ENCODE measurements at regions not wholly inside any gene's neighbourhood (a gene's known extent, or its start where the extent isn't known, plus 50 kb on each side); places are given as distances from the start of the nearest gene placed in this dataset.
A peak's percentile ranks its signal among the peaks of the same experiment; 100 is the strongest.

DNA sequence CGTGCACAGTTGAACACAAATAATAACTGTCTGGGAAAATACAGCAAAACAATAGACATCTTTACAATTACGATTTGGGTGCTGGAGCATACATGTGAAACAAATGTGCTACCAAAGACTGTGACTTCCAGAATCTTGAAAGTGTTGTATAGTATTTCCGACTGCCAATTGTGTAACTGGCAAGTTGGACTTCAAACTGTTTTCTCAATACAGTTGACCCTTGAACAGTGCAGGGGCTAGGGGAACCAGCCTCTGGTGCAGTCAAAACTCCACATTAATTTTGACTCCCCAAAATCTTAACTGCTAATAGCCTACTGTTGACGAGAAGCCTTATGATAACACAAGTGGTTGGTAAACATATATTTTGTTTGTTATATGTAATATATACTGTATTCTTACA is 904.2 kb downstream of the EPHA3 start:
- no peak for DNase-seq (ENCODE audit: low read depth in 2 of 2)

DNA sequence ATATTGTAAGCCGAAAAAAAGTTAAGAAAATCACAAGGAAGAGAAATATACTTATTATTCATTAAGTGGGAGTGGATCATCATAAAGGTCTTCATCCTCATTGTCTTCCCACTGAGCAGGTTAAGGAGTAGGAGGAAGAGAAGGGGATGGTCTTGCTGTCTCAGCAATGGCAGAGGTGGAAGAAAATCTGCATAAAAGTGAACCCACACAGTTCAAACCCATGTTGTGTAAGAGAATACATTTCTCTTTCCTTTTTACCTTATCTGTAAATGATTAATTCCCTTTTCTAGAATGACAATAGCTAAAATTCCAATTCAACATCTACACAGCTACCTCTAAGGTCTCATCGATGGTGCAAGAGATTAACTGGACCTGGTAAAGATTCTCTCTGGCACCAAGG is 904.6 kb downstream of the EPHA3 start:
- no peak for DNase-seq (ENCODE audit: low read depth in 2 of 2)

DNA sequence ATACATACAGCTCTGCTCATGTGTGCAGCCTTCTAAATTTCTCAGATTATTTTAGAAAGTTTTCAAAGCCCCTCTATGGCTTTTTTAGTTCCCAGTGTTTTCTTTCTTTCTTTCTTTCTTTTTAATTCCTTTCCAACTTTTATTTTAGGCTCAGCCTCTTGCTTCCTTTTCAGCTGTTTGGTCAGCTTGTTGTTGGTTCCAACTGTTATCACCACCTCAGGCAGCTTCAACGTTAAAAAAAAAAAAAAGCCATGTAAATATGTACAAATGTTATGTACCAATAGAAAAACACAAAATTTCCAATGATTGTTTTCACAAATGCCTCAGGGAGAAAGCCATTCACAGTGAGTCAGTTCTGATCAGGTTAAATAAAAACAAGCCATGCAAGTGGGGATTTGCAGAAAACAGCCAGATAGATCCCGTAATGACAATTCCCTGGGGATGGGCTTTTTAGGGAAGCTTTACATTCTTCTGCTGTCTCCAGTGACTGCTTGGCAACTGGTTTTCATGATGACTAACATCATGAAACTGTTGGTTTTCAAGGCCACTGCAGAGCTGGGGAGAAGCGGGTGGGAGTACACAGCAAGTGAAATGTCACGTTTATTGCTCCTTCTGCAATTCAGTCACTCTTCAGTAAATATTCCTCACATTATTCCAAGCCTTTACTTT is 908.4 kb downstream of the EPHA3 start:
- peak; percentile 76 to 82 for DNase-seq (ENCODE audit: low read depth in 2 of 2)

DNA sequence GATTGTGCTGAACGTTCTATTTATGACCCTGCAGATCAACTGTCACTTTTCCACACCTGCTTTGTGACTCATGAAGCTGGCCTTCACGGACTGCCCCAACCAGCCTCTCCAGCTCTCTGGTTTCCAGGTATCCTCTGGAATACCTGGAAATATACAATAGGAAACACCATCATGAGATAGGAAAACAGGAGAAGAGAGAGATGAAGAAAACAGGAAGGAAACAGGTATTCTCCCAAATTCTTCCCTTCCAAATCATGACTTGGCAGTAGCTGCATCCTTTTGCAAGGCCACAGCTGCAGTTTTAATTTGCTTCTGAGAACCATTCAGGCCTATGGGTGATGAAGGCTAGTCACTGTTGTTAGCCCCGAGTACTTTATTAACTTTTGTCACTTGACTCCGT is 909.1 kb downstream of the EPHA3 start:
- no peak for DNase-seq (ENCODE audit: low read depth in 2 of 2)

DNA sequence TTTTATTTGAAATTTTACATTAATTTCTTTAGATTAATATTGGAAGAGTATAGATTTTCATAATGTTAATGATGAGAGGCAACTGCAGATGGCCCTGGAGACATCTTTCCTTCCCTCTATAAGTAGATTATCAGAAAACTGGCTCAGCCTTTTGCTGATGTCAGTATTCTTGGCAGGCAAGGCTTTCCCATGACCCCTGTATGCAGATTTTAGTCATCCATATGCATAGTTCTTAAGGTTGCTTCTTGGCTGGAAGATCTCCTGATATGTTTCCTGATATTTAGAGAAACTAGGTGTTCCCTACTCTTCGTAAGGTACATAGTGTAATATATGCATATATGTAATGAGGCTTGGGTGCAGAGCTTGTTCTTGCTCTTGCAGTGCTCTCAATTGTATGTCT is 911.4 kb downstream of the EPHA3 start:
- no peak for DNase-seq (ENCODE audit: low read depth in 2 of 2)

DNA sequence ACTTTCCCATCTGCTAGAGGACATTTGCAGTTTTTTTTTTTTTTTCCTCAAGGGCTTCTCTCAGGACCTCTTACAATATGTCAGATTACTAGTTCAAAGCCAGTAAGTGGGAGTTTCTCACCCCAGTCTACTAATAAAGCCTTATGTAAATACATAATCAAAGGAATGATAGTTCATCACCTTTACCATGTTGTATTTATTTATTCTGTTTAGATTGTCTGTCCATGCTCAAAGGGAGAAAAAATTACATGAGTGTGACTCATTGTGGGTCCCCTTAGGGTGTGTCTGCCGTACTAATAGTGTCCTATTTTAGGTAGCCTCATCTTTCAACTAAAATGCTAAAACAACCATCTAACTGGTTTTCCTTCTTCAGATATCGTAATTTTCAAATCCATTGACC is 917.6 kb downstream of the EPHA3 start:
- DNase-seq (ENCODE audit: low read depth in 2 of 2): no peak

DNA sequence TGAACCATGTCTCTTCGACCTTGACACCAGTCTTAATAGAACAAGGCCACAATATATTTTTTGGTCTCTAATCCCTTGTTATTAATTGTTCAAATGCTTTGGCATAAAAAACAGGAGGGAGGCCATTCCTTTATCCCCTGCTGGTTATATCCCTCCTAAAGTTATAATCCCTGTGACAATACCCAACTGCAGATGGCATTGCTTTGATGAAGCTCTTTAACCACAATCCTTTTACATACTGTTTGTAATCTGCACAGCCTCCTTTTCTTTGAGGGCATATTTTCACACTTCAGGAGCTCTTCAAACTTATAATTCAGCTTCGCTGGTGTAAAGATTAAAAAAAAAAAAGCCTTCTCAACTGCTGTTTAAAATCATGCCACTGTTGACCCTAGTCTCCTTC is 919.0 kb downstream of the EPHA3 start:
- DNase-seq (ENCODE audit: low read depth in 2 of 2): no peak

DNA sequence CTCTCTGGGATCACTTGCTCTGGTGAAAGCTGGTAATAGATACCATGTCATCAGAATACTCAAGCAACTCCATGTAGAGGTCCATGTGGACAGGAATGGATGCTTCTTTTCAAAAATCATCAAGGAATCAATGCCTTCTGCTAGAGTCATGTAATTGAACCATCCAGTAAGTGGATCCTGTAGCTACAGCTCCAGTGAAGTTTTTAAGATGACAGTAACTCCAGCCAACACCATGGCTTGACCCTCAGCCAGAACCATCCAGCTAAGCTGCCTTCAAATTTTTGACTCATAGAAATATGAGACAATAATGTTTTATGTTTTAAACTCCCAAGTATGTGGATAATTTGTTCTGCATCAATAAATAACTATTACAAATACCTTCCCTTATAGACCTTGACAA is 923.7 kb downstream of the EPHA3 start:
- no peak for DNase-seq (ENCODE audit: low read depth in 2 of 2)

DNA sequence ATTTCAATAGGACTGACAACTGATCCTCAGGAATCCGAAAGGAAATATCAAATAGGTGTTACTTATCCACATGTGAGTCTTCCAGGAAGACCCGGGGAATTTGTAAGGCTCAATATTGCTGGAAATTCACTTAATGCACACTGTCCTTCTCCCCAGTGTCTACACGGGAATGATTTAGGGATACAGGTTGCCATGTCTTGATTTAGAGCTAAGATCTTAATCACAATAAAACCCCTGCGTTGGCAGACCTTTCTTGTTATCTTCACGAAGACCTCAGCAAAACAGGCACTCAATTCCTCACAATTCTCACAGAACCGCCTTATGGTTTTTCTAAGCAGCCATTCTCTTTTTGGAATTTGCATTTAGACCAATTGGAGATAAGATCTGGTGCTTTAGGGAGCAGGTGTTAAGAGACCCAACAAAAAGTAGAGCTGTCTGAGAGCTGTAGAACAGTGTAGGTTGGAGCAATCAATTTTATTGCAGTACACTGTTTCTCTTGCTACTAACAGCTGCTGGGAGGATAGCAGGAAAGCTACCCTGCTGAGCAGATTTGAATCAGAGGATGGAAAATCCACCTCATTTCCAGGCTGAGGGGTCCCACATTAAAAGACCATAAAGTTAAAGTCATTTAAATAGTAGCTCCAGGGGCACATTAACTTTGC is 925.7 kb downstream of the EPHA3 start:
- DNase-seq (ENCODE audit: low read depth in 2 of 2): no peak

DNA sequence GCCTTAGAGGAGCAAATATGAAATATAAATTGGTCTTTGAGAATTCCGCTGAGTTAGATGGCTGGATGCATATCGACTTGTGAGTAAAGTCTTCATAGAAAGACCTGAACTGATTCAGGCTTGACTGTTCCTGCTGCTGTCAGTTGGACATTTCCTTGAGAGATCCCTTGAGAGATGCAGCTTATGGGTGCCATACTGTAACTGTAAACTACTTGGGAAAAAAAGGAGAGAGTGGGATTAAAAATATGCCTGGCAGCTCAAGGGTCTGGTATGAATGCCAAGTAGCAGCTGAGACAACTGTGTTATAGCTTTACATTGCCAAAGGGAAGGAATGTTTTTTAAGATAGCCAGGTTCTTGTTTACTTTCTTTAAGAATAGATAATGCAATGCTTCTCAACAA is 926.6 kb downstream of the EPHA3 start:
- DNase-seq (ENCODE audit: low read depth in 2 of 2): no peak

DNA sequence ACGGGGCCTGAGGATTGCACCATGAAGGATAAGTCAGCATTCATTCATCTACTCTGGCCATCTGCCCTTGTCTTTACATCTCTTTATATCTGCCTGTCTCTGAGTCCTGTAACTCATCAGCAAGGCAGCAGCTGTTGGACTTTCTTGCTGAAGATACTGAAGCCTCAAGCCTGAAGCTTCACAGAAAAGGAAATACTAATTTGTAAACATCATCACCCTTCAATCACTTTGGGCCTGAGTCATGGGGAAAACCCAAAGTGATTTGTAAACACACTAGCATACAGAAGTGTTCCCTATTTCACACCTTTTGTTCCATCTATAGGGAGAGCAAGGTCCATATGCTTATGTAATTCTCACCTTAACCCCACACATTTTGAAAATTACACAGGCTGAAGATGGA is 928.2 kb downstream of the EPHA3 start:
- no peak for DNase-seq (ENCODE audit: low read depth in 2 of 2)

DNA sequence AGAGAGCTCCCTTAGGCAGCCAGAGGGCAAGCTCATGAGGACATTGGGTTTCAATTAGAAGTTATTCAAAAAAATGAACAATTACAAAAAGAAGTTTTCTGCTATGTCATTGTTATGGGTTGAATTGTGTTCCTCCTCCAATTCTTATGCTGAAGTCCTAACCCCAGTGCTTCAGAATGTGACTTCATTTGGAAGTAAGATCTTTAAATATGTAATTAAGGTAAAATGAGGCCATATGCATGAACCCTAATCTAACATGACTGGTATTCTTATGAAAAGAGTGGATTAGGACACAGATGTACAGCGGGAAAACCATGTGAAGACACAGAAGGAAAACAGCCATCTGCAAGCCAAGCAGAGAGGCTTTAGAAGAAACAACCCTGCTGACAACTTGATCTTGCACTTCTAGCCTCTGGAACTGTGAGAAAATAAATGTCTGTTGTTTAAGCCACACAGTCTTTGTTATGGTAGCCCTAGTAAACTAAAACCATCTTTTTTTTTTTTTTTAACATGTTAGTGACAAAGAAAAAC is 929.6 kb downstream of the EPHA3 start:
- no peak for DNase-seq (ENCODE audit: low read depth in 2 of 2)

DNA sequence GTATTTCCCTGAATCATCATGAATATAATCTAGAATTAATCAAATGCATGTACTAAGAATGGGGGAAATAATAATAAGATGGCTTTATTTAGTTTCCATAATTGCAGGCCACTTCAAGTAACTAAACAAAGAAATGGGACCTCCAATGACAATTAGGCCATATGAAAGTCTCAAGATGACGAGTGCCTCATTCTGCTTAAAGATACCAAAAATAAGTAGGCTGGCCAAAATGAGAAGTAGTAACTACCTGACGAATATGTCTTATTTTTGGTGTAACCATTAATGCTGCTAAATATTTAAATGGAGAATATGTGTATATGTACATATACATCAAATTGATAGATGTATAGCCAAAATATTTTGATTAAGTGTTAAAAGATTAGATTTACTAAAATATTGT is 932.6 kb downstream of the EPHA3 start:
- DNase-seq (ENCODE audit: low read depth in 2 of 2): no peak

DNA sequence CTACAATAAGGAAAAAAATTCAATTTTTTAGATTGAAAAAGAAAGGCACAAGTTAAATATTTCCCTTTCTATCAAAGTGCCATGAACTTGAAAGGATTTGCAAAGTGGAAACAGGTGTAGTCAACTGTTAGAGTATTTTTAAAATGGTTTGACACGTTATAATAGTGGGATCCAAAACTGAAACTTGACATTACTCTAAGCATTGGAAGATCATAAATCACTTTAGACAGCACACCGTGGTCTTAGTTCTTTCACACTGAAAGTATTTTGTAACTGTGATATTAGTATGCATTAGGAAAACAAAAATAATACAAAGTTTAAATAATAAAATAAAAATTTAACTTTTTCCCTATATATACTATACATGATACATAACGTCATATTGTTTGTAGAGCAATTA is 933.1 kb downstream of the EPHA3 start:
- DNase-seq (ENCODE audit: low read depth in 2 of 2): no peak

DNA sequence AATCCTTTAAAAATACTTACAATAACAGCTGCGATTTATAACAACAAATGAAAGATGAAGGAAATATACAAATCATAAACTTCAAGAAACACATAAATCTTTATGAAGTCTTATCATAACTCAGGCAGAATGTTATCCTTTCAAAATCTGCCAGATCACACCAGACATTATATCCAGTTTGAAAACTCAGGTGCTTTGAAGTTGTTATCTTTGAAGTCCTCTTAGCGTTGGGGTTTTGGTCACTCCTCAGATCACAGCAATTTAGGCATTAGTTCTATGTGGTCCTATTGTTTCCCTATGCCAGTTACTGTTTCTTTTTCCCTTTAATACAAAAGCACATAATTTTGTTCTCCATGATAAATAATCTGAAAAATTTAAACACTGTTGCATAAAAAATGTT is 934.6 kb downstream of the EPHA3 start:
- no peak for DNase-seq (ENCODE audit: low read depth in 2 of 2)

DNA sequence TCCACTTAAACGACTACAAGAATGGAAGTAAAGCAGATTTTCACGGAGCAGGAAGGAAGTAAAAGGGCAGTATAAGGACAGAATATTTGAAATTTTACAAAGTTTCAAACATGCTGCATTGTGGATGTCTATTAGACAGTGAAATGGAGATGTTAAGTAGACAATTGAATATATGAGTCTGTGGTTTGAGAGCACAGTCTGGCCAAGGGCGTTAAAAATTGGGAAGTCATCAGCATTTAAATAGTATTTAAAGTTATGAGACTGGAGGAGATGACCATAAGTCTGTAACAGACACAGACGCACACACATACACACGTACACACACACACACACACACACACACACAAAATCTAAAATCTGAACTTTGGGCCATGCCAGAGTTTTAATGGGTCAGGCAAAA is 935.9 kb downstream of the EPHA3 start:
- DNase-seq (ENCODE audit: low read depth in 2 of 2): no peak

DNA sequence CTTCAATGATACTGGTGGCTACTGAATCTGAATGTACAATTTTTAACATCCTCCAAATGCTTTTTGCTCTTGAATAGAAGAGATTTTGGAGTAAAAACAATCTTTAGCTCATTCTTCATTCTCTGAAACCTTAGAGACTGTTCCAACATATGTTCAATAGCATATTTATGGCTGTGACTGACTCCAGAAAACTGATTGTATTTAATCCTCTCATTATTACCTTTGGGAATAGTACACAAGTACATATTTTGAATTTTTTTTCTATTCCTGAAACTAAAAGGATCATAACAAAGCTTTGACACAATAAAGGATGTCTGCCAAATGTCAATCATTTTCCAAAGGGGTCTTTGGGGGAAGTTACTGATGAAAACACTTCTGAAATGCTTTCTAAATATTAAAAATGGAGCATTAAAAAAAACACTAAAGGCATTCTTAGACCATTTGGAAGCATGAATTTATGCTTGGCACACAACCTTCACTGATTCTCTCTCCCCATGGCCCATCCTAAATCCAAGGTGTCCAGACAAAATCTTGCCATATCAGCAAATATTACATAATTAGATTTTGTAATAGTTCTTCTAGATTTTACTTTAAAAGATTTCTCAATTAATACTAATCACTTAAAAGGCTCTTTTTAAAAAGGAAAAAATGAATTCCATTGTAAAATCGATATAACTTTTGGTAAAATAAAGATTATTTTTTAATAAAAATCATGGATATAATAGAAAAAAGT is 936.8 kb downstream of the EPHA3 start:
- DNase-seq (ENCODE audit: low read depth in 2 of 2): no peak

DNA sequence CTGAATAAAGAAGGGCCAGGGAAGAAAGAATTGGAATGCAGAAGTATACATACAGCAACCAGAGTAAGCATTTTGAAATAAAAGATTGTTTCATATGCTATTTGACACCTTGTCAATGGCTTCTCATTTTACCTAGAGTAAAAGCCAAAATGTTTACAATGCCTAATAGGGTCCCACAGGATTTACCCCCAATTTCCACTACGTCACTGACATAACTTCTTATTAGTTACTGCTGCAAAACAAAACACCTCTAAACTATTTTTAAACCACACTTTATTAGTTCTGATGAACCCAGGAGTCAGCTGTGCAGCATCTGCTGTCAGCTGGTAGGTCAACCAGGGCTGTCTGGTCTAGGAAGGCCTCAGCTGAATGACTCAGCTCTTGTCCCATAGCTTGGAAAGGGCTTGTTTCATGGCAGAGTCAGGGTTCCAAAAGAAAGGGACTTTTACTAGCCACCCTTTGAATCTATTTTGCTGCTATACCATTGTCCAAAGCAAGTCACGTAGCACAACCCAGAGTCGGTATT is 945.1 kb downstream of the EPHA3 start:
- DNase-seq (ENCODE audit: low read depth in 2 of 2): no peak

DNA sequence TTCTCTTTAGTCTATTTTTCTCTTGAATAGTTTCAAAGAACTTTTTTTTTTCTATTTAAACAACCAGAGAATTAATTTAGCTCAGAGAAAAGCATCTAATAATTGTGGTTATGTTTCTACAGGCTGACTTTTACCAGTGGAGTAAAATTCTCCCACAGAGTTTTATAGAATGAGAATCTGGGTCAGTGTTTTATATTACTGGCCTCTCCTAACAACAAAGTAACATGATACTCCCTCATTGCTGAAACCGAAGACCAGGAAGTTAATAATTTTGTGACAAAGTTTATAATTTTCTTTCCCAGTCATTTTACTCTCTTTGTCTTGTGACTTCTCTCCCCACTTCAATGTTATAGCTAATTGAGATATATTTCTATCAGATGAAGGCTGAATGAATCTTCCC is 946.9 kb downstream of the EPHA3 start:
- DNase-seq (ENCODE audit: low read depth in 2 of 2): no peak

DNA sequence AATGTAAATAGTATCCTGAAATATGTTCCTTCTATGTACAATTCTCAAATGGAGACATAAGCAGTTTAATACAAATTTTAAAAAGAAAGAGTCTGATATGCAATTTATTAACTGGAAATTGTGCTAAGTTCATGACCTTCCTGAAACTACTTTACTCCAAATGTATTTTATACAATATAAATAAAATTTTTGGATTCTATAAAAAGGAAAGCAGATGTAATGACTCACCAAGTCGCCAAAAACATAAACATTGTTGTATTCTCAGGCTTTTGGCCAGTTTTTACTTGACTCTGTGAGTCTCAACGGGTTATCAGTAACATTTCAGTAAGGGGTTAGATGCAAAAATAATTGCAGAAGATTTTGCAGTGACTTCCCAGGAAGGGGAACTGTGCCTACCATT is 948.2 kb downstream of the EPHA3 start:
- DNase-seq (ENCODE audit: low read depth in 2 of 2): no peak

DNA sequence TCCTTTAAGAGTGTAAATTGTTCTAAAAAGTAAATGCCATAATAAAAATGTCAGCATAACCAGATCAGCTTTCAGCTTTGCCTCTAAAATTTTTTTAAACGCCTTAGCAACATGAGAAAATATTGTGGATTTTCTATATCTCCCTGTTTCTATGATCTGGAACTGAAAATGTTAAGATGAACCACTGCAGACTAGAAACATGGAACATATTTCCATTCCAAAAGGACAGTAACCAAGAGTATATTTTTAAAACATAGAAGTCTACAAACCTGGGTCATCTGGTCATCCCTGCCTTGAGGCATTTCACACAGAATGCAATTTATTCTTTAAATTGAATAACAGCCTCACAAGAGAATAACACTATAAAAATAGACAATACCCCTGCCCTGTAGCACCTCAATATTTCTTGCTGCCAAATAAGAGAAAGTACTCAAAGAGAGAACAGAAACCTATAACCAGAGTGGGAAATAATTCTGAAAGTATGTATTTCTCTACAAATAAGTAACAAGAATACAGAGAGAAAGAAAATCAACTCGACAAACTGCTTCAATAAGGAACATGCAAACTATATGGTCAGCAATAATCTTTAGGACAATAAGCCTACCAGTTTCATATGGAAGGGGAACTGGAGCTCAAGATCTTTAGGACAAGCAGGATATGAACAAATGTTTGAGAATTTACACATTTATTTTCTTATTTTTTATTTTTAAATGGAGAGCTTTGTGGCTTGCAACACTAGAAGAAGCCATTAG is 949.0 kb downstream of the EPHA3 start:
- DNase-seq (ENCODE audit: low read depth in 2 of 2): no peak

DNA sequence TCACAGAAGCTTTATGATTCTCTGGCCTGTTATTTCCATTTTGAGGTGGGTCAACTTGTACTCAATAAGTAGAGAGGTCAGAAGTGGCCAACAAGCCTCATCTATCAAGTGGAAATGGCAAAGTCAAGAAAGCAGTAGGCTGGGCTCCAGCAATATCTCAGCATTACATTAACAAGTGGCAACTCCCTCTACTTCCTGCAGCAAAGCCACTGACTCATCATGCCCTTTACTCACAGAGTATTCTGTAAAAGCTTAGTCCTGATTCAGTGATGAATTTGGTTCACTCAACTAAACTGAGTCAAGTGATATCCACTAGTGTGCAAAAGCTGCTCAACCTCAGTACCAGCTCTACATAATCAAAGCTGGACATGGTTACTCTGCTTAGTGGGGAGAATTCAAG is 954.6 kb downstream of the EPHA3 start:
- DNase-seq (ENCODE audit: low read depth in 2 of 2): no peak
